GM23338 (cell line): ENCODE measurements at regions not wholly inside any gene's neighbourhood (a gene's known extent, or its start where the extent isn't known, plus 50 kb on each side); places are given as distances from the start of the nearest gene placed in this dataset.

ENCODE experiments used
- ATAC-seq: fragments of 200-7000 bp; cut with Tn5 transposase; 3 replicates; pipeline ENCODE4 v1.9.1; 2020
- DNase-seq: peaks from one replicate; pipeline ENCODE4 v3.0.0-alpha.2; 2015; ENCODE audit warnings: low spot score
- H2AFZ ChIP-seq: fragments of 200-600 bp; sonication (generic); 2 replicates; pipeline ENCODE4 v1.8.0; 2016; ENCODE audit warnings: antibody characterized with exemption, mild to moderate bottlenecking, moderate library complexity
- H3F3A ChIP-seq: fragments of 200-600 bp; sonication (generic); replicated peaks from 2 replicates; pipeline ENCODE4 v1.8.0; 2017; ENCODE audit warnings: antibody characterized with exemption, mixed run types, low read depth
- H3K27ac ChIP-seq: fragments of 200-600 bp; sonication (generic); 2 replicates; pipeline ENCODE4 v1.6.1; 2016; ENCODE audit warnings: low read depth
- H3K27me3 ChIP-seq: fragments of 200-600 bp; sonication (generic); 2 replicates; pipeline ENCODE4 v1.8.0; 2016; ENCODE audit warnings: mild to moderate bottlenecking, mixed run types, moderate library complexity; ENCODE audit not compliant: insufficient read depth
- H3K36me3 ChIP-seq: fragments of 200-600 bp; sonication (generic); 2 replicates; pipeline ENCODE4 v1.8.0; 2016; ENCODE audit warnings: mild to moderate bottlenecking; ENCODE audit not compliant: insufficient read depth
- H3K4me1 ChIP-seq: fragments of 200-600 bp; sonication (generic); 2 replicates; pipeline ENCODE4 v1.8.0; 2016; ENCODE audit warnings: mild to moderate bottlenecking, moderate library complexity; ENCODE audit not compliant: insufficient read depth
- H3K4me2 ChIP-seq: fragments of 200-600 bp; sonication (generic); 2 replicates; pipeline ENCODE4 v1.7.1; 2017; ENCODE audit warnings: mixed run types
- H3K4me3 ChIP-seq: fragments of 200-600 bp; sonication (generic); 2 replicates; pipeline ENCODE4 v1.6.1; 2016; ENCODE audit warnings: mixed run types
- H3K79me2 ChIP-seq: fragments of 200-600 bp; sonication (generic); replicated peaks from 2 replicates; pipeline ENCODE4 v1.8.0; 2017; ENCODE audit warnings: mild to moderate bottlenecking; ENCODE audit not compliant: insufficient read depth
- H3K9me2 ChIP-seq: fragments of 200-600 bp; sonication (generic); 2 replicates; pipeline ENCODE4 v1.8.0; 2017; ENCODE audit not compliant: insufficient read depth
- H4K20me1 ChIP-seq: fragments of 200-600 bp; sonication (generic); replicated peaks from 2 replicates; pipeline ENCODE4 v1.8.0; 2017; ENCODE audit warnings: mild to moderate bottlenecking; ENCODE audit not compliant: insufficient read depth
- H3K27ac Mint-ChIP-seq: 2 replicates; pipeline ENCODE4 v1.8.0; 2020; ENCODE audit warnings: inconsistent platforms, mild to moderate bottlenecking, moderate library complexity, mixed read lengths
- H3K27me3 Mint-ChIP-seq: 3 replicates; pipeline ENCODE4 v1.8.0; 2022; ENCODE audit warnings: low read depth, mild to moderate bottlenecking, moderate library complexity, mixed read lengths, inconsistent platforms; ENCODE audit not compliant: insufficient read depth, poor library complexity
- H3K36me3 Mint-ChIP-seq: 3 replicates; pipeline ENCODE4 v1.8.0; 2021; ENCODE audit warnings: low read depth, mild to moderate bottlenecking, inconsistent platforms, moderate library complexity, mixed read lengths
- H3K4me1 Mint-ChIP-seq: 3 replicates; pipeline ENCODE4 v1.8.0; 2020; ENCODE audit warnings: mild to moderate bottlenecking, inconsistent platforms, mixed read lengths
- H3K4me3 Mint-ChIP-seq: 3 replicates; pipeline ENCODE4 v1.8.0; 2021; ENCODE audit warnings: moderate library complexity, mild to moderate bottlenecking, inconsistent platforms, mixed read lengths
- H3K9me3 Mint-ChIP-seq: 3 replicates; pipeline ENCODE4 v1.8.0; 2020; ENCODE audit warnings: moderate library complexity, mild to moderate bottlenecking, inconsistent platforms, mixed read lengths
- CREB1 ChIP-seq: fragments of 250-450 bp; sonication (Bioruptor Pico); IDR thresholded peaks from 2 replicates; pipeline ENCODE4 v1.5.0; 2020; ENCODE audit warnings: low read depth, mild to moderate bottlenecking, moderate library complexity
- EZH2 ChIP-seq: fragments of 200-600 bp; sonication (generic); IDR thresholded peaks from one replicate; pipeline ENCODE4 v1.8.0; 2017; ENCODE audit warnings: antibody characterized with exemption, mild to moderate bottlenecking, low read depth; ENCODE audit not compliant: unreplicated experiment
- EZH2phosphoT487 ChIP-seq: fragments of 200-600 bp; sonication (generic); IDR thresholded peaks from one replicate; pipeline ENCODE4 v1.8.1; 2018; ENCODE audit warnings: antibody characterized with exemption; ENCODE audit not compliant: unreplicated experiment
- JUNB ChIP-seq: IDR thresholded peaks from one replicate; pipeline ENCODE4 v1.6.1; 2016; ENCODE audit warnings: antibody characterized with exemption; ENCODE audit not compliant: unreplicated experiment
- NANOG ChIP-seq: IDR thresholded peaks from 2 replicates; pipeline ENCODE4 v1.6.1; 2016; ENCODE audit warnings: antibody characterized with exemption, borderline replicate concordance
- POLR2AphosphoS5 ChIP-seq: IDR thresholded peaks from 2 replicates; pipeline ENCODE4 v1.6.1; 2016; ENCODE audit warnings: antibody characterized with exemption, low read depth
- STAT1 ChIP-seq: IDR thresholded peaks from one replicate; pipeline ENCODE4 v1.6.1; 2016; ENCODE audit warnings: antibody characterized with exemption; ENCODE audit not compliant: unreplicated experiment
- ZNF114 ChIP-seq: fragments of 250-450 bp; sonication (Bioruptor Pico); IDR thresholded peaks from 2 replicates; pipeline ENCODE4 v1.5.0; 2020; ENCODE audit warnings: mild to moderate bottlenecking, moderate library complexity
- ZNF331 ChIP-seq: fragments of 250-450 bp; sonication (Bioruptor Pico); IDR thresholded peaks from 2 replicates; pipeline ENCODE4 v1.5.0; 2020; ENCODE audit warnings: low read depth, mild to moderate bottlenecking, moderate library complexity
- TF ChIP-seq, protein P1 (sequence below), 2 experiments: fragments of 200-600 bp in 1 of 2; sonication (generic) in 1 of 2; conservative IDR thresholded peaks; 2 replicates each; pipeline versions ENCODE4 v1.5.1 to v1.6.1; 2016 to 2017; ENCODE audit warnings: antibody characterized with exemption in 2 of 2, low read depth in 2 of 2, mild to moderate bottlenecking in 2 of 2, moderate library complexity in 1 of 2
- TF ChIP-seq, protein P2 (sequence below): IDR thresholded peaks from 2 replicates; pipeline ENCODE4 v1.6.1; 2016; ENCODE audit warnings: antibody characterized with exemption
- TF ChIP-seq, protein P3 (sequence below): fragments of 250-450 bp; sonication (Bioruptor Pico); IDR thresholded peaks from 2 replicates; pipeline ENCODE4 v1.5.0; 2020; ENCODE audit warnings: mild to moderate bottlenecking, moderate library complexity
- TF ChIP-seq, protein P4 (sequence below): IDR thresholded peaks from one replicate; pipeline ENCODE4 v1.6.1; 2018; ENCODE audit warnings: antibody characterized with exemption; ENCODE audit not compliant: unreplicated experiment

DNA sequence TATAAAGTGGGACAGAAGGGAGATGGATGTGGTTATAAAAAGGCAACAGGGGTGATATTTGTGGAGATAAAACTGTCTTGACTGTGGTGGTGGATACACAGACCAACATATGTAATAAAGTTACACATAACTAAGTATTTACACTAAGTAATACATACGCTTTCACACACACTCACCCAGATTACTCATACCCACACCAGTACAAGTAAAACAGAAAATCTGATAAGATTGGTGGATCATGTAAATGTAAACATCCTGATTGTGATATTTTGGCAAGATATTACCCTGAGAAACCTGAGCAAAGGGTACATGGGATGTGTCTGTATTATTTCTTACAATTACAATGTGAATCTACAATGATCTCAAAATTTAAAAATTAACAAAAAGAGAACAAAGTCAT lies 53.3 kb upstream of the SLIT3 start:
- Histone ChIP-seq H3K79me2 (no peaks in the 10 kb centered on the region), H3K27ac (no peak overlapping the region), H2AFZ (no peak overlapping the region), H4K20me1 (no peaks in the 10 kb centered on the region), H3K4me2 (no peak overlapping the region), H3F3A (no peaks in the 10 kb centered on the region), H3K9me2 (peaks cover 2% of the 10 kb centered on the region; the same call in 1 of the 2 replicates), H3K4me1 (no peaks in the 10 kb centered on the region), H3K36me3 (no peaks in the 10 kb centered on the region), H3K4me3 (no peak overlapping the region), H3K27me3 (no peaks in the 10 kb centered on the region)
- H3K27ac Mint-ChIP-seq = no peak overlapping the region
- no peaks in the 10 kb centered on the region for H3K27me3 Mint-ChIP-seq
- H3K4me1 Mint-ChIP-seq = no peaks in the 10 kb centered on the region
- no peak for DNase-seq
- H3K4me3 Mint-ChIP-seq = no peak overlapping the region
- H3K9me3 Mint-ChIP-seq = no peaks in the 10 kb centered on the region
- no peak for TF ChIP-seq EZH2phosphoT487
- no peak for TF ChIP-seq ZNF331 (CRISPR knock-in tag)
- TF ChIP-seq, protein P1, sequence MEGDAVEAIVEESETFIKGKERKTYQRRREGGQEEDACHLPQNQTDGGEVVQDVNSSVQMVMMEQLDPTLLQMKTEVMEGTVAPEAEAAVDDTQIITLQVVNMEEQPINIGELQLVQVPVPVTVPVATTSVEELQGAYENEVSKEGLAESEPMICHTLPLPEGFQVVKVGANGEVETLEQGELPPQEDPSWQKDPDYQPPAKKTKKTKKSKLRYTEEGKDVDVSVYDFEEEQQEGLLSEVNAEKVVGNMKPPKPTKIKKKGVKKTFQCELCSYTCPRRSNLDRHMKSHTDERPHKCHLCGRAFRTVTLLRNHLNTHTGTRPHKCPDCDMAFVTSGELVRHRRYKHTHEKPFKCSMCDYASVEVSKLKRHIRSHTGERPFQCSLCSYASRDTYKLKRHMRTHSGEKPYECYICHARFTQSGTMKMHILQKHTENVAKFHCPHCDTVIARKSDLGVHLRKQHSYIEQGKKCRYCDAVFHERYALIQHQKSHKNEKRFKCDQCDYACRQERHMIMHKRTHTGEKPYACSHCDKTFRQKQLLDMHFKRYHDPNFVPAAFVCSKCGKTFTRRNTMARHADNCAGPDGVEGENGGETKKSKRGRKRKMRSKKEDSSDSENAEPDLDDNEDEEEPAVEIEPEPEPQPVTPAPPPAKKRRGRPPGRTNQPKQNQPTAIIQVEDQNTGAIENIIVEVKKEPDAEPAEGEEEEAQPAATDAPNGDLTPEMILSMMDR (conservative IDR thresholded peaks at IDR 0.05; ENCODE audit: low read depth in 2 of 2) = no peak
- TF ChIP-seq, protein P2, sequence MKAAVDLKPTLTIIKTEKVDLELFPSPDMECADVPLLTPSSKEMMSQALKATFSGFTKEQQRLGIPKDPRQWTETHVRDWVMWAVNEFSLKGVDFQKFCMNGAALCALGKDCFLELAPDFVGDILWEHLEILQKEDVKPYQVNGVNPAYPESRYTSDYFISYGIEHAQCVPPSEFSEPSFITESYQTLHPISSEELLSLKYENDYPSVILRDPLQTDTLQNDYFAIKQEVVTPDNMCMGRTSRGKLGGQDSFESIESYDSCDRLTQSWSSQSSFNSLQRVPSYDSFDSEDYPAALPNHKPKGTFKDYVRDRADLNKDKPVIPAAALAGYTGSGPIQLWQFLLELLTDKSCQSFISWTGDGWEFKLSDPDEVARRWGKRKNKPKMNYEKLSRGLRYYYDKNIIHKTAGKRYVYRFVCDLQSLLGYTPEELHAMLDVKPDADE = no peak
- TF ChIP-seq CREB1 (CRISPR knock-in tag) = no peak
- TF ChIP-seq EZH2 = no peak
- no peak for TF ChIP-seq ZNF114 (CRISPR knock-in tag)
- TF ChIP-seq STAT1 = no peak
- TF ChIP-seq, protein P3, sequence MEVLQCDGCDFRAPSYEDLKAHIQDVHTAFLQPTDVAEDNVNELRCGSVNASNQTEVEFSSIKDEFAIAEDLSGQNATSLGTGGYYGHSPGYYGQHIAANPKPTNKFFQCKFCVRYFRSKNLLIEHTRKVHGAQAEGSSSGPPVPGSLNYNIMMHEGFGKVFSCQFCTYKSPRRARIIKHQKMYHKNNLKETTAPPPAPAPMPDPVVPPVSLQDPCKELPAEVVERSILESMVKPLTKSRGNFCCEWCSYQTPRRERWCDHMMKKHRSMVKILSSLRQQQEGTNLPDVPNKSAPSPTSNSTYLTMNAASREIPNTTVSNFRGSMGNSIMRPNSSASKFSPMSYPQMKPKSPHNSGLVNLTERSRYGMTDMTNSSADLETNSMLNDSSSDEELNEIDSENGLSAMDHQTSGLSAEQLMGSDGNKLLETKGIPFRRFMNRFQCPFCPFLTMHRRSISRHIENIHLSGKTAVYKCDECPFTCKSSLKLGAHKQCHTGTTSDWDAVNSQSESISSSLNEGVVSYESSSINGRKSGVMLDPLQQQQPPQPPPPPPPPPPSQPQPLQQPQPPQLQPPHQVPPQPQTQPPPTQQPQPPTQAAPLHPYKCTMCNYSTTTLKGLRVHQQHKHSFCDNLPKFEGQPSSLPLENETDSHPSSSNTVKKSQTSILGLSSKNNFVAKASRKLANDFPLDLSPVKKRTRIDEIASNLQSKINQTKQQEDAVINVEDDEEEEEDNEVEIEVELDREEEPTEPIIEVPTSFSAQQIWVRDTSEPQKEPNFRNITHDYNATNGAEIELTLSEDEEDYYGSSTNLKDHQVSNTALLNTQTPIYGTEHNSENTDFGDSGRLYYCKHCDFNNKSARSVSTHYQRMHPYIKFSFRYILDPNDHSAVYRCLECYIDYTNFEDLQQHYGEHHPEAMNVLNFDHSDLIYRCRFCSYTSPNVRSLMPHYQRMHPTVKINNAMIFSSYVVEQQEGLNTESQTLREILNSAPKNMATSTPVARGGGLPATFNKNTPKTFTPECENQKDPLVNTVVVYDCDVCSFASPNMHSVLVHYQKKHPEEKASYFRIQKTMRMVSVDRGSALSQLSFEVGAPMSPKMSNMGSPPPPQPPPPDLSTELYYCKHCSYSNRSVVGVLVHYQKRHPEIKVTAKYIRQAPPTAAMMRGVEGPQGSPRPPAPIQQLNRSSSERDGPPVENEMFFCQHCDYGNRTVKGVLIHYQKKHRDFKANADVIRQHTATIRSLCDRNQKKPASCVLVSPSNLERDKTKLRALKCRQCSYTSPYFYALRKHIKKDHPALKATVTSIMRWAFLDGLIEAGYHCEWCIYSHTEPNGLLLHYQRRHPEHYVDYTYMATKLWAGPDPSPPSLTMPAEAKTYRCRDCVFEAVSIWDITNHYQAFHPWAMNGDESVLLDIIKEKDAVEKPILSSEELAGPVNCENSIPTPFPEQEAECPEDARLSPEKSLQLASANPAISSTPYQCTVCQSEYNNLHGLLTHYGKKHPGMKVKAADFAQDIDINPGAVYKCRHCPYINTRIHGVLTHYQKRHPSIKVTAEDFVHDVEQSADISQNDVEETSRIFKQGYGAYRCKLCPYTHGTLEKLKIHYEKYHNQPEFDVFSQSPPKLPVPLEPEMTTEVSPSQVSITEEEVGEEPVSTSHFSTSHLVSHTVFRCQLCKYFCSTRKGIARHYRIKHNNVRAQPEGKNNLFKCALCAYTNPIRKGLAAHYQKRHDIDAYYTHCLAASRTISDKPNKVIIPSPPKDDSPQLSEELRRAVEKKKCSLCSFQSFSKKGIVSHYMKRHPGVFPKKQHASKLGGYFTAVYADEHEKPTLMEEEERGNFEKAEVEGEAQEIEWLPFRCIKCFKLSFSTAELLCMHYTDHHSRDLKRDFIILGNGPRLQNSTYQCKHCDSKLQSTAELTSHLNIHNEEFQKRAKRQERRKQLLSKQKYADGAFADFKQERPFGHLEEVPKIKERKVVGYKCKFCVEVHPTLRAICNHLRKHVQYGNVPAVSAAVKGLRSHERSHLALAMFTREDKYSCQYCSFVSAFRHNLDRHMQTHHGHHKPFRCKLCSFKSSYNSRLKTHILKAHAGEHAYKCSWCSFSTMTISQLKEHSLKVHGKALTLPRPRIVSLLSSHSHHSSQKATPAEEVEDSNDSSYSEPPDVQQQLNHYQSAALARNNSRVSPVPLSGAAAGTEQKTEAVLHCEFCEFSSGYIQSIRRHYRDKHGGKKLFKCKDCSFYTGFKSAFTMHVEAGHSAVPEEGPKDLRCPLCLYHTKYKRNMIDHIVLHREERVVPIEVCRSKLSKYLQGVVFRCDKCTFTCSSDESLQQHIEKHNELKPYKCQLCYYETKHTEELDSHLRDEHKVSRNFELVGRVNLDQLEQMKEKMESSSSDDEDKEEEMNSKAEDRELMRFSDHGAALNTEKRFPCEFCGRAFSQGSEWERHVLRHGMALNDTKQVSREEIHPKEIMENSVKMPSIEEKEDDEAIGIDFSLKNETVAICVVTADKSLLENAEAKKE (CRISPR knock-in tag) = no peak
- TF ChIP-seq, protein P4, sequence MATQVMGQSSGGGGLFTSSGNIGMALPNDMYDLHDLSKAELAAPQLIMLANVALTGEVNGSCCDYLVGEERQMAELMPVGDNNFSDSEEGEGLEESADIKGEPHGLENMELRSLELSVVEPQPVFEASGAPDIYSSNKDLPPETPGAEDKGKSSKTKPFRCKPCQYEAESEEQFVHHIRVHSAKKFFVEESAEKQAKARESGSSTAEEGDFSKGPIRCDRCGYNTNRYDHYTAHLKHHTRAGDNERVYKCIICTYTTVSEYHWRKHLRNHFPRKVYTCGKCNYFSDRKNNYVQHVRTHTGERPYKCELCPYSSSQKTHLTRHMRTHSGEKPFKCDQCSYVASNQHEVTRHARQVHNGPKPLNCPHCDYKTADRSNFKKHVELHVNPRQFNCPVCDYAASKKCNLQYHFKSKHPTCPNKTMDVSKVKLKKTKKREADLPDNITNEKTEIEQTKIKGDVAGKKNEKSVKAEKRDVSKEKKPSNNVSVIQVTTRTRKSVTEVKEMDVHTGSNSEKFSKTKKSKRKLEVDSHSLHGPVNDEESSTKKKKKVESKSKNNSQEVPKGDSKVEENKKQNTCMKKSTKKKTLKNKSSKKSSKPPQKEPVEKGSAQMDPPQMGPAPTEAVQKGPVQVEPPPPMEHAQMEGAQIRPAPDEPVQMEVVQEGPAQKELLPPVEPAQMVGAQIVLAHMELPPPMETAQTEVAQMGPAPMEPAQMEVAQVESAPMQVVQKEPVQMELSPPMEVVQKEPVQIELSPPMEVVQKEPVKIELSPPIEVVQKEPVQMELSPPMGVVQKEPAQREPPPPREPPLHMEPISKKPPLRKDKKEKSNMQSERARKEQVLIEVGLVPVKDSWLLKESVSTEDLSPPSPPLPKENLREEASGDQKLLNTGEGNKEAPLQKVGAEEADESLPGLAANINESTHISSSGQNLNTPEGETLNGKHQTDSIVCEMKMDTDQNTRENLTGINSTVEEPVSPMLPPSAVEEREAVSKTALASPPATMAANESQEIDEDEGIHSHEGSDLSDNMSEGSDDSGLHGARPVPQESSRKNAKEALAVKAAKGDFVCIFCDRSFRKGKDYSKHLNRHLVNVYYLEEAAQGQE = no peak
- TF ChIP-seq POLR2AphosphoS5 = no peak
- no peak for TF ChIP-seq JUNB
- no peak for TF ChIP-seq NANOG
- ATAC-seq = no peak
- no peaks in the 10 kb centered on the region for H3K36me3 Mint-ChIP-seq
